Myocyte (in vitro differentiated cells): ENCODE measurements at regions not wholly inside any gene's neighbourhood (a gene's known extent, or its start where the extent isn't known, plus 50 kb on each side); places are given as distances from the start of the nearest gene placed in this dataset.
"Not testable (repeated sequence)": the region's sequence is repeated elsewhere in the genome, so short reads cannot be mapped to it uniquely, and the experiment has no call there.

ENCODE experiments used
- DNase-seq: peaks from one replicate; pipeline ENCODE4 v3.0.0-alpha.2; 2012; ENCODE audit warnings: low read depth

GRCh38 chr5:21341203-21341947, 1353.4 kb upstream of the CDH18 start:
- DNase-seq = peak; percentile 5

DNA sequence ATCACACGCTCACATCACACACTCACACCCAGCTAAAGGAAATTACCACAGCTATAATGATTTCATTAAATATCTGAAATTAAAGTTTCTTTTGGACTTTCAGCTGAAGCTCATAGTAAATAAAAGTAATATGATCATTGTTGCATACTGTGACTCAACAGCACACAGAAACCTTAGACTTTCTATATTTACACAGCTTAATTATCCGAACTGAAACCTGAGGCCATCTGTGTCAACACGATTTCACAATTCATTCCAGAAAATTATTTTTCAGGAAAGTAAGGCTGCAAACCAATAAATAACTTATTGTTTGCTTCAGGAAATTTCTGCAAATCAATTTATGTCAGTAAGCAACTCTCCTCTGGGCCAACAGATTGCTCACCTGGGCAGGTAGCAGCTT, 1352.2 kb upstream of the CDH18 start:
- DNase-seq = not testable (repeated sequence)

DNA sequence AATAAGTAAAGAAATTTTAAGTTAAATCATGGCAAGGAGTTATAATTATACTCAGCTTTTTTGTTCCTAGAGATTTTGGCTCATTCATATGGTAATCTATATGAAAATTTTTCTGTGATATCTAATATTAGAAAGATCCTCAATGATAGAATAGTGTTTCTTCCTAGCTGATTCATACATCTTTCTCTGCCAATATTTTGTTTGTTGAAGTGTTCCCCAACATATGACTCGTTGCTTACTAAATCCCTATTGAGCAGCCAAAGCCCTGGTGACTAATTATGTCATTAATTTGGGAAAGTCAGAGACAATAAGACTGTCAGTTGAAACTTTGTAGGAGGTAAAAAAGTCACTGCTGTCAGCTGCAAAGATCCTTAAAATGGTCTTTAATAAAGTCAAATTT, 1348.5 kb upstream of the CDH18 start:
- DNase-seq = not testable (repeated sequence)

- DNase-seq = not testable (repeated sequence)
These were observed 1327.4 kb upstream of the CDH18 start for GRCh38 chr5:21315376-21315775.

GRCh38 chr5:21301205-21301604, 1313.2 kb upstream of the CDH18 start:
- not testable (repeated sequence) for DNase-seq

- DNase-seq = not testable (repeated sequence)
These were observed 1286.4 kb upstream of the CDH18 start for GRCh38 chr5:21274361-21274760.

DNA sequence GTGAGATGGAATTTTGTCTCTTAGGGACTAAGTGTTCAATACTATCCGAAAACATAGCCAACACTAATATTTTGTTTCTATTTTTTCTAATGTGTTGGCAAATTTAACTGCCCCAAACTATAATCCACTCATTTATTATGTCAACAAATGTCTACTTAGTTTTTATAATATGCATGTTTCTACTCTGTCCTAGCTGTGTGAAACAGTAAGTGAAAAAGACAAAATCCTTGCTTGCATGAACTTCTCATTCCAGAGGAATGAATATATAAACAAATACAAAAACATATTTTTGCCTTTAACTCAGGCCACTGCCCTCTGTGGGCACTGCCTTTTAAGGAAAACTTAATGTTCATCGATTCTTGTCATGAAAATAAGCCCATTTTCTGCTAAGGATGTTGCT, 1275.4 kb upstream of the CDH18 start:
- DNase-seq = no peak

GRCh38 chr5:21254161-21254560, 1266.2 kb upstream of the CDH18 start:
- DNase-seq = no peak

GRCh38 chr5:21244982-21245381, 1257.0 kb upstream of the CDH18 start:
- no peak for DNase-seq

DNA sequence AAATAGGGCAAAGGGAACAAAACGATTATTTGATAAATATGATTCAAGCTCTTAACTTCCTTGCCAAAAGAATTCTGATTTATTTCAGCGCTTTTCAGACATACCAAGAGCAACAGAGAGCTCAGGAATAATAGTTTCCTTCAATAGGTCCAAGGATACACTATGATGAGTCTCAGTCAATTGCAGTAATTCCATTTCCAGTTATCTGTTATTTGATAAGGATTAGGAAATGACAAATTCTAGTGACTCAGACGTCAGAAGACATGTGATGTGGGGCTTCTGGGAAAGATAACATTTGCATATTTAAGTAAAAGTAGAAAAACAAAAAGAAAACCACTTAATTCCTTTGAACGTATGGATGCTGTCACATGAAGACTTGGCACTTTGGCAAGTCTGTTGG, 1250.8 kb upstream of the CDH18 start:
- no peak for DNase-seq

GRCh38 chr5:21237461-21237860, 1249.5 kb upstream of the CDH18 start:
- DNase-seq = no peak

DNA sequence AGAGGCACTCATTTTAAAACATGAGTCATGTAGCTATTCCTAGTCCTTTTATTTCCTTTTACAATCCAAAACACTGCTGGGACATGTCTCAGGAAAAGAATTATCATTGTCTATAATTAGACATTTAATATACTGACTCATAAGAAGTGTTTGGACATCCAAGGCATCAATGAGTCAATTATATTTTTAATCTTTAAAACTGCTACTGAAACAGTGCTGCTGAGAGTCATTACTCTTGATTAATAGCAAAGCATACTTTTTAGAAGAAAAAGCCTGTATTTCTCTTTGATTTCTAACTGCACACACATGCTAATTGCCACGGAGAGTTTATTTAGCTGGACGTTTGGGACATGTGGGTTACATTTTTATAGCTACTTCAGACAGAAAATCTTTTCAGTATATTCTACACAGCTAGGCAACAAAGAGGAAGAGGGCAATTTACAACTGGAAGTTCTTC, 1249.0 kb upstream of the CDH18 start:
- DNase-seq = peak; percentile 57

- no peak for DNase-seq
These were observed 1248.1 kb upstream of the CDH18 start for GRCh38 chr5:21236104-21236503.

- DNase-seq = no peak
These were observed 1237.4 kb upstream of the CDH18 start for GRCh38 chr5:21225223-21226064.

DNA sequence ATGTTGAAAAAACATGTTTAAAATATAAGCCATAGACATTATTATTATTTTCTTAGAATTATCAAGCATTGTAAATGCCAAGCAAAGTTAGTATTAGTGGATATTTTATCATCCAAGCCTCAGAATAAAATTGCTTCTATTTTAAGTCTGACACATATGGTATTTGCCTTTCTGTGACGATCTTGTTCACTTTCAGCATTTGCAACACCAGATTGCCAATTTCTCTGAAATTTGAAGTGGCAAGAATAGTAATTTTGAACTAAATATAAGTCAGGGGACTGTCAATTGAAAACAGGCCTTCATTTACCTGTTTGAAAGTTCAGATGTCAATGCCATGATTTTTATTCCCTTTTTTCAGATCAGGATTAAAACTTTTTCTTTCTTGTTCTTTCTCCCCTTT, 1233.6 kb upstream of the CDH18 start:
- no peak for DNase-seq

DNA sequence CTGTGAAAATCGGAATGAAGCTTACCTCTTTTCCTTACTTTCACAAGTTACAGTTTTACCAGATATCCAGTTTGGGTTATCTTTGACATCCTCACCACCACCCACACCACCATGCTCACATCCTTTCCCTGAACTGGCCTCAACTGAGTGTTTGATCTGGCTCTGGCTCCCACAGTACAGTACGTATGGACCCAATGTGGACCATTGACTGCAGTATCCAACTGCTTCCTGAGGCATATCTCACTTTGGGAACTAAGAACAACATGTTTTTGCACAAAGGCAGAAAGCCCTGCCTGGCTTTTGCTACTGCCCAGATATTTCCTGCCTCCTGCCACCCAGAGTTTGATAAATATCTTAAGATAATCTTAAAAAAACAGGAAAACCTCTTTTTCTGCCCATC, 1232.0 kb upstream of the CDH18 start:
- no peak for DNase-seq

DNA sequence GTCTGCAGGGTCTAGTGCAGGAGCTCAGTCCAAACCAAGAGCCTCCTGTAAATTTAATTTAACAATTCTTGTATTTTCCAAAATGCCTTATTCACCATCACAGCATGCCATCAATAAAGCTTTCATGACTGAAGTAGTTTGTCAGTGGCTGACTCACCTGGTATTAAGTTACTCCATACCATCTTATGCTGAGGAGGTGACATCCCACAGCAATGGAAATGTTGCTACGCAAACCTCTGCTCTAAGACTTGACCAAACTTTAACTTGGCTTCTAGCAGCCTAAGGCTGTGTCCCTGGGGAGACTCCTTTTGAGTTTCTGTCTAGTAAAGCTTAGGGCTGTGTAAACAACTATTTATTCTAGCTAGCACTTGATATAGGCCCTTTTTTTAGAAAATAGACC, 1231.3 kb upstream of the CDH18 start:
- peak; percentile 5 for DNase-seq

DNA sequence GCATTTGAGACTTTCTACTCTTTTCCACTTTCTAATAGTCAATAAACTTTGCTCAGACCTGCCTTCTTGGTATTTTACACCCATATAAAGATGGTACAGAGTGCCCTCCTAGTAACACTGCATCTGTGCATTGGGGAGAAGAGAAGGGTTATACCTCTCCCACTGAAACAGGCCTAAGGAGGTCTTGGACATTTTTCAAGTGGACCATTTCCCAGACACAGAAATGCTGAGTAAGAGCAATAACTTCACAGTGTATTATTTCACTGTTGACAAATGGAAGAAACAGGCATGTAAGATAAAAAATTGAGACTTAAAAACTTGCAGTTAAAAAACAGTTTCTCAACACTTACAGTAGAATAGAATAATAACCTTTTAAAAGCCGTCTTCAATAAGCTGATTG, 1224.0 kb upstream of the CDH18 start:
- peak; percentile 2 for DNase-seq

- DNase-seq = no peak
These were observed 1221.4 kb upstream of the CDH18 start for GRCh38 chr5:21209409-21209808.

DNA sequence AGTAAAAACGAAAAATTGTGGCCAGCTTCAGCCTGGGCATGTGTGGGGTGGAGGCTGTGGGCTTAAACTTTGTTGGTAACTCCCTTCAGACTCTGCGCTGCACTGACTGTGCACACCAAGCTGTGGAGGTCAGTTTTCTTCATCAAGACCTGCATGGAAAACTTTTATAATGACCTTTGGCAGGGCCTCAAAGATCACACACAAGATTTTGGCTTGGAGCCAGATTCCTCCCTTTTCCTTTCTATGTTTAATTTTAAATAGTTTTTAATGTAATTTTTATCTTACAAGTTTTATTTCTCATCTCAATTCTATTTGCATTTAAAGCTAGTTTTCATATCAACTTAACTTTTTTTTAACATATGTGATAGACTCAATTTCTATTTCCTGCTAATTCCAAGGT, 1211.1 kb upstream of the CDH18 start:
- DNase-seq = peak; percentile 2

DNA sequence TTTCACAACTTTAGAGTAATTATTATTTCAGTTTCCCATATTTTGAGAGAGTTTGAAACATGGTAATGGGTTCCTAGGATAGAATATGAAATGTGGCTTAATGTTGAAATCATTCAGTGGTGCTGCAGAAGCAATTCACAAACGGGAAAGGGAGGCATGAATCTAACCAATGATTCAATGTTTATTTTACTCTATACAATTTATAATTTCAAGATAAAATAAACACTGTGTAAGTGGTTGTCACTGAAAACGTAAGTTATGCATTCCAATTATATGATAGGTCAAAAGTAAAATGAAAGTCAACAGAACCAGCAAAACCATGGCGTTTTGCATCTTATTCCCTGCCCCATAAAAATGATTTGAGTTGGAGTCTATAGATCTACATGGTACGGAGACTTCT, 1207.1 kb upstream of the CDH18 start:
- no peak for DNase-seq

DNA sequence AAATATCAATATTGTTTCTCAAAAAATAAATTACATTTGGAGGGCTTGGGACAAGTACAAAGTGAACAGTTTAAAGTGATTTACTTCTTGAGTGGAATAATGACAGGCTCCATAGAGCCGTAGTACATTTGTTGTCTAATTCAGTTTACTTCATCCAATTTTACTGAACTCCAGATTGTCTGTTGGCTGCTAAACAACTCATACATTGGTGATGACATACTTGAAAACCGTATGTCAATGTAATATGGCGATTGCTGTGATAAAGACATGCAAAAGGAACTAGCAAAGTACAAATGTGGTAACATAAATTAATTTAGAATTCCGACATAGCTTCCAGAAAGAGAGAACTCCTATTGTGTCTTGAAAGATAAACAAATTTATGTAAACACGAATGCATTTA, 1197.5 kb upstream of the CDH18 start:
- no peak for DNase-seq

DNA sequence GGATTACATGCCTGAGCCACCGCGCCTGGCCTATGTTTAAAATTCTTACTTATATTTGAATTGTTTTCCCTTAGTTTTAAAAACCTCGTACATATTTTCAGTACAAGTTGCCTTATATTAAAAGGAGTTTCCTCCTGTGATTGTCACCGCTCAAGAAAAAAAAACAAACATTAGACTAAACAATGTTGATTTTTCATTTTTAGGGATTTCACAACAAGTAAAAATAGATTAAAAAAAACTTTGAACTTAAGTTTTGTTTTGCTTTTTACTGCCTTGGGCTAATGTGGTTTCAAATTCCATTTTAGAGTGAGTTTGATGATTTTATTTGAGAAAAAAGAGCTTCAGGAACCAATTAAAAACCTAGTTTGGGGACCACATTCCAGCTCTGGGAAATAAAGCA, 1196.6 kb upstream of the CDH18 start:
- DNase-seq = no peak
